Type B pancreatic cell (in vitro differentiated cells): ENCODE measurements at regions not wholly inside any gene's neighbourhood (a gene's known extent, or its start where the extent isn't known, plus 50 kb on each side); places are given as distances from the start of the nearest gene placed in this dataset.

Experiments used
- DNase-seq: peaks from one replicate; pipeline ENCODE4 v3.0.0; 2021; ENCODE audit warnings: mixed read lengths; ENCODE audit not compliant: unreplicated experiment; ENCODE audit errors: extremely low spot score
- H3K27ac Mint-ChIP-seq: 2 replicates; pipeline ENCODE4 v1.8.0; 2021; ENCODE audit warnings: mild to moderate bottlenecking, mixed read lengths
- H3K27me3 Mint-ChIP-seq: 2 replicates; pipeline ENCODE4 v1.8.0; 2021; ENCODE audit warnings: mixed read lengths
- H3K36me3 Mint-ChIP-seq: 2 replicates; pipeline ENCODE4 v1.8.0; 2021; ENCODE audit warnings: mixed read lengths
- H3K4me1 Mint-ChIP-seq: one replicate; pipeline ENCODE4 v1.8.0; 2021; ENCODE audit warnings: mixed read lengths; ENCODE audit not compliant: unreplicated experiment
- H3K4me3 Mint-ChIP-seq: 2 replicates; pipeline ENCODE4 v1.8.0; 2021; ENCODE audit warnings: mild to moderate bottlenecking, mixed read lengths
- H3K9me3 Mint-ChIP-seq: 2 replicates; pipeline ENCODE4 v1.8.0; 2021; ENCODE audit warnings: mixed read lengths
- CTCF ChIP-seq: fragments of 200-600 bp; sonication (generic); conservative IDR thresholded peaks from 2 replicates; pipeline ENCODE4 v1.5.0; 2021; ENCODE audit warnings: antibody characterized with exemption, mild to moderate bottlenecking

GRCh38 chr1:201769072-201769471 is 59.9 kb upstream of the IPO9 start:
- TF ChIP-seq CTCF: no peak
- Mint-ChIP-seq H3K27ac (no peak overlapping the region), H3K4me1 (peaks cover 18% of the 10 kb centered on the region), H3K27me3 (no peaks in the 10 kb centered on the region), H3K4me3 (no peak overlapping the region), H3K36me3 (peaks cover 29% of the 10 kb centered on the region), H3K9me3 (peaks cover 8% of the 10 kb centered on the region)
- DNase-seq: no peak

GRCh38 chr1:201769966-201770365 is 59.0 kb upstream of the IPO9 start:
- Mint-ChIP-seq H3K27ac (no peak overlapping the region), H3K9me3 (peaks cover 8% of the 10 kb centered on the region), H3K4me1 (peaks cover 10% of the 10 kb centered on the region), H3K4me3 (no peak overlapping the region), H3K36me3 (peaks cover 34% of the 10 kb centered on the region), H3K27me3 (no peaks in the 10 kb centered on the region)
- TF ChIP-seq CTCF: no peak
- DNase-seq: no peak

- H3K4me3 Mint-ChIP-seq: no peak overlapping the region
- H3K27ac Mint-ChIP-seq: no peak overlapping the region
- H3K36me3 Mint-ChIP-seq: peaks cover 38% of the 10 kb centered on the region
- H3K9me3 Mint-ChIP-seq: peaks cover 8% of the 10 kb centered on the region
- no peak for TF ChIP-seq CTCF
- no peak for DNase-seq
- H3K4me1 Mint-ChIP-seq: no peaks in the 10 kb centered on the region
- H3K27me3 Mint-ChIP-seq: no peaks in the 10 kb centered on the region
Observed at GRCh38 chr1:201771466-201771865, 57.5 kb upstream of the IPO9 start.

- no peaks in the 10 kb centered on the region for H3K4me1 Mint-ChIP-seq
Observed at GRCh38 chr1:201772178-201772577, 56.8 kb upstream of the IPO9 start.

GRCh38 chr1:201773764-201774163 is 55.2 kb upstream of the IPO9 start:
- H3K36me3 Mint-ChIP-seq: peaks cover 39% of the 10 kb centered on the region
- TF ChIP-seq CTCF: no peak
- H3K4me1 Mint-ChIP-seq: peaks cover 9% of the 10 kb centered on the region
- no peak overlapping the region for H3K4me3 Mint-ChIP-seq
- DNase-seq: no peak
- no peak overlapping the region for H3K27ac Mint-ChIP-seq
- H3K9me3 Mint-ChIP-seq: peaks cover 8% of the 10 kb centered on the region
- H3K27me3 Mint-ChIP-seq: no peaks in the 10 kb centered on the region

More at GRCh38 chr1:201772178-201772577, 56.8 kb upstream of the IPO9 start:
- Mint-ChIP-seq H3K27me3 (no peaks in the 10 kb centered on the region), H3K27ac (no peak overlapping the region), H3K4me3 (no peak overlapping the region), H3K36me3 (peaks cover 38% of the 10 kb centered on the region), H3K9me3 (peaks cover 8% of the 10 kb centered on the region)
- no peak for TF ChIP-seq CTCF
- DNase-seq: no peak
